Cerebellar cortex (tissue), 1 donor: ENCODE measurements at regions not wholly inside any gene's neighbourhood (a gene's known extent, or its start where the extent isn't known, plus 50 kb on each side); places are given as distances from the start of the nearest gene placed in this dataset.

Source experiments
- DNase-seq: peaks from one replicate; pipeline ENCODE4 v3.0.0-alpha.2; 2015; ENCODE audit warnings: low spot score

DNA sequence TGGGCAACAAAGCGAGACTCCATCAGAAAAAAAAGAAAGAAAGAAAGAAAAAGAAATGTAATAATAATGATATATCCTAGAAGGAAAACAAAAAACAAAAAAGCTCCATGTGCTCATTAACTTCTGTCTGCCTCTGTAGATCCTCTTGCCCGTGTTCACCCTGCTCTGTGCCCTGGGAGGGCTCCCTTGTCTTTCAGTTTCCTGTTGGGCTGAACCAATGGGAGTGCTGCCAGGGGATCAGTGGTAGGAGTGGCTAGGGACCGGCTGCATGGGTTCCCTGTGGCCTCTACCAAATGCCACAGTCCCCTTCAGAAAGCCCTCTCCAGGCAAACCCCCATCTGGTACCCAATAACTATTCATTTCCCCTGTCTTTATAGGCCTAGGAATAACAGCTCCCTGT is 51.8 kb upstream of the PARD3 start:
- DNase-seq, result no peak
